ENCODE measurements at regions not wholly inside any gene's neighbourhood (a gene's known extent, or its start where the extent isn't known, plus 50 kb on each side); places are given as distances from the start of the nearest gene placed in this dataset.
"Not testable (repeated sequence)": the region's sequence is repeated elsewhere in the genome, so short reads cannot be mapped to it uniquely, and the experiment has no call there.

- no peak for DNase-seq (ENCODE audit: extremely low read depth in 1 of 4, low spot score in 3 of 4)
- BruUV-seq (replicated peaks) = no TSS peak
- no peak overlapping the region for H2AFZ ChIP-seq (ENCODE audit: low read depth, low read length)
- FAIRE-seq = no peak
- H3K4me2 ChIP-seq (ENCODE audit: insufficient read depth, low read length) = no peak overlapping the region
- H3K9ac ChIP-seq (ENCODE audit: insufficient read depth in 1 of 2, low read depth in 2 of 2, low read length in 2 of 2) = no peak overlapping the region
- H3K27me3 ChIP-seq (ENCODE audit: control insufficient read depth in 2 of 2, insufficient read depth in 2 of 2, low read length in 2 of 2) = peaks cover 13 to 17% of the 10 kb centered on the region in 2 experiments
- H3K4me1 ChIP-seq (replicated peaks in 1 of 2; ENCODE audit: control insufficient read depth in 2 of 2, insufficient read depth in 2 of 2, low read length in 2 of 2) = no peaks in the 10 kb centered on the region
- no peak overlapping the region for H3K4me3 ChIP-seq
- intact Hi-C loops (cut with micrococcal nuclease) = no loop called here
- no peaks in the 10 kb centered on the region for H3K36me3 ChIP-seq (ENCODE audit: control insufficient read depth, insufficient read depth, low read length)
- peaks cover 10% of the 10 kb centered on the region for H3K9me3 ChIP-seq (replicated peaks; ENCODE audit: control insufficient read depth, insufficient read depth, low read depth, low read length)
- H3K9me1 ChIP-seq (ENCODE audit: control insufficient read depth, insufficient read depth, low read length) = no peaks in the 10 kb centered on the region
- no peak for TF ChIP-seq E4F1 (CRISPR knock-in tag; IDR thresholded peaks at IDR 0.05; ENCODE audit: borderline replicate concordance)
- 0 out of 4 replicates have a peak, but pooled peaks of 1 of the 2 experiments have one; percentile 16 for TF ChIP-seq TRIM24 (IDR thresholded peaks at IDR 0.05)
- TF ChIP-seq SMAD3 (CRISPR knock-in tag; conservative IDR thresholded peaks at IDR 0.05) = no peak
- TF ChIP-seq ARID3A (IDR thresholded peaks at IDR 0.05; ENCODE audit: borderline replicate concordance, low read depth, low read length) = no peak
- TF ChIP-seq ZNF316 (IDR thresholded peaks at IDR 0.05) = peak; percentile 47; the same call in 1 of the 2 replicates
- TF ChIP-seq TCF3 (CRISPR knock-in tag; IDR thresholded peaks at IDR 0.05) = no peak
- no peak for TF ChIP-seq ZNF175 (CRISPR knock-in tag; IDR thresholded peaks at IDR 0.05; ENCODE audit: low read depth)
- TF ChIP-seq MYNN (IDR thresholded peaks at IDR 0.05) = no peak
- TF ChIP-seq MYNN (CRISPR knock-in tag; IDR thresholded peaks at IDR 0.05) = no peak
- CTCF ChIA-PET (ENCODE audit: low intra/inter-chr PET ratio) = no interaction called here
- ATAC-seq = no peak
- POLR2A ChIA-PET = no interaction called here
- H3K27ac ChIP-seq (ENCODE audit: extremely low read depth, low read depth, low read length) = no peak overlapping the region
- no peaks in the 10 kb centered on the region for H4K20me1 ChIP-seq (replicated peaks; ENCODE audit: control insufficient read depth, insufficient read depth, low read length)
- WGBS (ENCODE audit: insufficient coverage, low coverage, missing lambda C conversion rate) = 2% methylated on average over 7 of the region's 7 CpGs
- in situ Hi-C loops (cut with MboI) = no loop called here
- no peaks in the 10 kb centered on the region for H3K79me2 ChIP-seq (ENCODE audit: control insufficient read depth, insufficient read depth, low read length)
Observed at GRCh38 chr1:19552291-19553010, 67.1 kb upstream of the CAPZB start.

- H2AFZ ChIP-seq (ENCODE audit: low read depth, low read length); H4K20me1 ChIP-seq (replicated peaks; ENCODE audit: control insufficient read depth, insufficient read depth, low read length); H3K4me2 ChIP-seq (ENCODE audit: insufficient read depth, low read length); FAIRE-seq; H3K4me3 ChIP-seq; intact Hi-C loops (cut with micrococcal nuclease); CTCF ChIA-PET (ENCODE audit: low intra/inter-chr PET ratio); H3K27ac ChIP-seq (ENCODE audit: extremely low read depth, low read depth, low read length); POLR2A ChIA-PET; BruUV-seq (replicated peaks); H3K9ac ChIP-seq (ENCODE audit: insufficient read depth in 1 of 2, low read depth in 2 of 2, low read length in 2 of 2); H3K9me1 ChIP-seq (ENCODE audit: control insufficient read depth, insufficient read depth, low read length); ATAC-seq; H3K4me1 ChIP-seq (replicated peaks in 1 of 2; ENCODE audit: control insufficient read depth in 2 of 2, insufficient read depth in 2 of 2, low read length in 2 of 2); in situ Hi-C loops (cut with MboI); H3K36me3 ChIP-seq (ENCODE audit: control insufficient read depth, insufficient read depth, low read length); H3K79me2 ChIP-seq (ENCODE audit: control insufficient read depth, insufficient read depth, low read length); DNase-seq (ENCODE audit: extremely low read depth in 1 of 4, low spot score in 3 of 4): not testable (repeated sequence)
- Histone ChIP-seq H3K27me3 (ENCODE audit: control insufficient read depth in 2 of 2, insufficient read depth in 2 of 2, low read length in 2 of 2) (peaks cover 8 to 12% of the 10 kb centered on the region in 2 experiments; a peak in 4 of 5 replicates), H3K9me3 (replicated peaks; ENCODE audit: control insufficient read depth, insufficient read depth, low read depth, low read length) (peaks cover 16% of the 10 kb centered on the region)
- 2% methylated on average over 6 of the region's 6 CpGs for WGBS (ENCODE audit: insufficient coverage, low coverage, missing lambda C conversion rate)
Observed at GRCh38 chr1:19551837-19552236, 66.5 kb upstream of the CAPZB start.
